K562 (cell line): ENCODE measurements at regions not wholly inside any gene's neighbourhood (a gene's known extent, or its start where the extent isn't known, plus 50 kb on each side); places are given as distances from the start of the nearest gene placed in this dataset.

Experiments used
- ATAC-seq: fragments of 200-7000 bp; cut with Tn5 transposase; 3 replicates; pipeline ENCODE4 v1.9.1; 2020; ENCODE audit warnings: moderate library complexity
- BruUV-seq: library from RNA; stranded (reverse); fragments of 400-500 nt; replicated peaks from 2 replicates; lab custom pipeline; 2021; lab: Mats Ljungman, UMichigan
- CTCF ChIA-PET: fragments of 300-600 bp; formaldehyde crosslinking; extraction: SDS; loops from one replicate; lab custom pipeline; 2021; ENCODE audit warnings: low intra/inter-chr PET ratio; lab: Yijun Ruan, JAX
- POLR2A ChIA-PET: fragments of 300-600, 350-650 bp; sonication (Branson Sonifier 250); formaldehyde crosslinking; extraction: SDS; loops from one replicate; lab custom pipeline; 2021; ENCODE audit warnings: antibody characterized with exemption, inconsistent platforms; lab: Yijun Ruan, JAX
- DNase-seq, 4 experiments: peaks; one replicate each; pipeline versions ENCODE4 v3.0.0 to v3.0.0-alpha.2; 2011 to 2018; ENCODE audit warnings: low spot score in 3 of 4, mixed read lengths in 3 of 4; ENCODE audit errors: extremely low read depth in 1 of 4
- FAIRE-seq: peaks from 2 replicates; lab custom pipeline; 2011; peaks lifted over from hg19 to GRCh38; lab: Jason Lieb, UNC
- H2AFZ ChIP-seq: 2 replicates; pipeline ENCODE4 v1.6.0; 2011; ENCODE audit warnings: low read depth, low read length, control low read depth, inconsistent platforms
- H3K27ac ChIP-seq: fragments of 200-600 bp; 3 replicates; pipeline ENCODE4 v1.8.0; 2011; ENCODE audit warnings: low read depth, mild to moderate bottlenecking, control low read depth, inconsistent platforms, low read length, moderate library complexity, mixed read lengths; ENCODE audit errors: extremely low read depth
- H3K27me3 ChIP-seq, 2 experiments: fragments of 300-600 bp in 1 of 2; 2 replicates in 1 of 2; 3 replicates in 1 of 2; pipeline versions ENCODE4 v1.6.0 to v1.8.0; 2011; ENCODE audit warnings: inconsistent platforms in 2 of 2, low read length in 2 of 2, mild to moderate bottlenecking in 1 of 2, mixed read lengths in 1 of 2, moderate library complexity in 1 of 2; ENCODE audit not compliant: control insufficient read depth in 2 of 2, insufficient read depth in 2 of 2
- H3K36me3 ChIP-seq: fragments of 300-600 bp; 3 replicates; pipeline ENCODE4 v1.8.0; 2011; ENCODE audit warnings: mild to moderate bottlenecking, low read length, inconsistent platforms; ENCODE audit not compliant: control insufficient read depth, insufficient read depth
- H3K4me1 ChIP-seq, 2 experiments: fragments of 200-600 bp in 1 of 2; replicated peaks in 1 of 2; 2 replicates in 1 of 2; 3 replicates in 1 of 2; pipeline versions ENCODE4 v1.5.1 to v1.8.0; 2011; ENCODE audit warnings: inconsistent platforms in 2 of 2, low read length in 2 of 2, mild to moderate bottlenecking in 1 of 2, mixed read lengths in 1 of 2, moderate library complexity in 1 of 2; ENCODE audit not compliant: control insufficient read depth in 2 of 2, insufficient read depth in 2 of 2
- H3K4me2 ChIP-seq: 2 replicates; pipeline ENCODE4 v1.6.1; 2011; ENCODE audit warnings: low read length, control low read depth, inconsistent platforms, mixed read lengths; ENCODE audit not compliant: insufficient read depth
- H3K4me3 ChIP-seq: fragments of 200-600 bp; sonication (generic), shearing (Covaris generic); 2 replicates; pipeline ENCODE4 v1.5.1; 2016; ENCODE audit warnings: control low read depth, inconsistent platforms
- H3K79me2 ChIP-seq: fragments of 200-600 bp; 3 replicates; pipeline ENCODE4 v1.8.0; 2011; ENCODE audit warnings: low read length, inconsistent platforms; ENCODE audit not compliant: control insufficient read depth, insufficient read depth
- H3K9ac ChIP-seq, 2 experiments: 2 replicates each; pipeline versions ENCODE4 v1.6.0 to v1.6.1; 2011; ENCODE audit warnings: low read depth in 2 of 2, low read length in 2 of 2, control low read depth in 1 of 2, inconsistent platforms in 1 of 2, mild to moderate bottlenecking in 1 of 2, mixed read lengths in 1 of 2; ENCODE audit not compliant: insufficient read depth in 1 of 2
- H3K9me1 ChIP-seq: one replicate; pipeline ENCODE4 v1.6.0; 2011; ENCODE audit warnings: inconsistent platforms, mild to moderate bottlenecking, low read length, moderate library complexity; ENCODE audit not compliant: control insufficient read depth, insufficient read depth
- H3K9me3 ChIP-seq: replicated peaks from 2 replicates; pipeline ENCODE4 v1.5.1; 2011; ENCODE audit warnings: low read depth, low read length, inconsistent platforms; ENCODE audit not compliant: control insufficient read depth, insufficient read depth
- H4K20me1 ChIP-seq: replicated peaks from 2 replicates; pipeline ENCODE4 v1.6.1; 2011; ENCODE audit warnings: low read length, inconsistent platforms, mixed read lengths; ENCODE audit not compliant: control insufficient read depth, insufficient read depth
- NFIC ChIP-seq: fragments of 450-650 bp; IDR thresholded peaks from 2 replicates; pipeline ENCODE4 v1.6.1; 2017; ENCODE audit warnings: mild to moderate bottlenecking, inconsistent platforms
- POLR3G ChIP-seq: IDR thresholded peaks from 2 replicates; pipeline ENCODE4 v1.6.1; 2011; ENCODE audit not compliant: insufficient read length, insufficient replicate concordance; ENCODE audit errors: extremely low read depth
- SMAD4 ChIP-seq: fragments of 250-450 bp; sonication (Bioruptor Pico); conservative IDR thresholded peaks from 2 replicates; pipeline ENCODE4 v1.8.0; 2021; ENCODE audit warnings: inconsistent platforms, mild to moderate bottlenecking, moderate library complexity
- WGBS: fragments of 100-300 bp; shearing (Covaris generic); methylation state at CpG from one replicate; pipeline ENCODE4 v1.1.6; 2016; ENCODE audit warnings: low coverage, mixed read lengths; ENCODE audit not compliant: insufficient coverage; ENCODE audit errors: missing lambda C conversion rate; 5-methylcytosine and 5-hydroxymethylcytosine counted together
- in situ Hi-C: fragments of 300-500 bp; cut with MboI; formaldehyde crosslinking; loops from 4 replicates; pipeline ENCODE4 v1.15.0; 2018; ENCODE audit warnings: inconsistent platforms, mixed read lengths
- intact Hi-C: fragments of 100-400 bp; cut with micrococcal nuclease; formaldehyde crosslinking; loops from 2 replicates; pipeline ENCODE4 v1.14.2; 2022
- TF ChIP-seq, protein P1 (sequence below): fragments of 450-650 bp; IDR thresholded peaks from 2 replicates; pipeline ENCODE4 v1.6.1; 2016; ENCODE audit warnings: low read depth

DNA sequence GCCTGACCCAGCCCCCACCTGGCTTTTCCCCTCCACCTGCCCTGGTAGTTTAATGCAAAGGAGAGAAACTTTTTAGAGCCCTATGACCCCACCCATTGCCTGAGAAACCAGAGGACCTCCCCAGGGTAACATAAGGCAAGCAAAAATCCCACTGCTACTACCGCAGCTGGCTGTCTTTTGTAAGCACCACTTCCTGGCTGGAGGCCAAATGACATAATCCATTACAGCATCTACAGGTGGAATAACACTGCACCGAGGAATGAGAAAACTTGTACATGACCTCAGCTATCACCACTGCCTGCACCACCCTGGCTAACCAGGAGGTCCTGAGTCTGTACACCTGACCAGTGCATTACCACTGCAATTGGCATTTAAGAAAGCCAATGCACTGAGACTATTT is 149.6 kb upstream of the GALNT5 start:
- Histone ChIP-seq H3K4me1 (no peaks in the 10 kb centered on the region), H3K9me1 (no peaks in the 10 kb centered on the region), H3K27me3 (no peaks in the 10 kb centered on the region), H4K20me1 (no peaks in the 10 kb centered on the region), H3K4me2 (no peak overlapping the region), H3K4me3 (no peak overlapping the region), H3K27ac (no peak overlapping the region), H3K9me3 (no peaks in the 10 kb centered on the region; the same call in 1 of the 2 replicates), H3K9ac (no peak overlapping the region), H3K36me3 (no peaks in the 10 kb centered on the region), H3K79me2 (no peaks in the 10 kb centered on the region), H2AFZ (no peak overlapping the region)
- FAIRE-seq (no peak), DNase-seq (no peak), ATAC-seq (no peak)
- no TSS peak for BruUV-seq
- CTCF ChIA-PET: no interaction called here
- 0% methylated on average over 2 of the region's 2 CpGs for WGBS
- in situ Hi-C loops (no loop called here), intact Hi-C loops (no loop called here)
- TF ChIP-seq, protein P1, sequence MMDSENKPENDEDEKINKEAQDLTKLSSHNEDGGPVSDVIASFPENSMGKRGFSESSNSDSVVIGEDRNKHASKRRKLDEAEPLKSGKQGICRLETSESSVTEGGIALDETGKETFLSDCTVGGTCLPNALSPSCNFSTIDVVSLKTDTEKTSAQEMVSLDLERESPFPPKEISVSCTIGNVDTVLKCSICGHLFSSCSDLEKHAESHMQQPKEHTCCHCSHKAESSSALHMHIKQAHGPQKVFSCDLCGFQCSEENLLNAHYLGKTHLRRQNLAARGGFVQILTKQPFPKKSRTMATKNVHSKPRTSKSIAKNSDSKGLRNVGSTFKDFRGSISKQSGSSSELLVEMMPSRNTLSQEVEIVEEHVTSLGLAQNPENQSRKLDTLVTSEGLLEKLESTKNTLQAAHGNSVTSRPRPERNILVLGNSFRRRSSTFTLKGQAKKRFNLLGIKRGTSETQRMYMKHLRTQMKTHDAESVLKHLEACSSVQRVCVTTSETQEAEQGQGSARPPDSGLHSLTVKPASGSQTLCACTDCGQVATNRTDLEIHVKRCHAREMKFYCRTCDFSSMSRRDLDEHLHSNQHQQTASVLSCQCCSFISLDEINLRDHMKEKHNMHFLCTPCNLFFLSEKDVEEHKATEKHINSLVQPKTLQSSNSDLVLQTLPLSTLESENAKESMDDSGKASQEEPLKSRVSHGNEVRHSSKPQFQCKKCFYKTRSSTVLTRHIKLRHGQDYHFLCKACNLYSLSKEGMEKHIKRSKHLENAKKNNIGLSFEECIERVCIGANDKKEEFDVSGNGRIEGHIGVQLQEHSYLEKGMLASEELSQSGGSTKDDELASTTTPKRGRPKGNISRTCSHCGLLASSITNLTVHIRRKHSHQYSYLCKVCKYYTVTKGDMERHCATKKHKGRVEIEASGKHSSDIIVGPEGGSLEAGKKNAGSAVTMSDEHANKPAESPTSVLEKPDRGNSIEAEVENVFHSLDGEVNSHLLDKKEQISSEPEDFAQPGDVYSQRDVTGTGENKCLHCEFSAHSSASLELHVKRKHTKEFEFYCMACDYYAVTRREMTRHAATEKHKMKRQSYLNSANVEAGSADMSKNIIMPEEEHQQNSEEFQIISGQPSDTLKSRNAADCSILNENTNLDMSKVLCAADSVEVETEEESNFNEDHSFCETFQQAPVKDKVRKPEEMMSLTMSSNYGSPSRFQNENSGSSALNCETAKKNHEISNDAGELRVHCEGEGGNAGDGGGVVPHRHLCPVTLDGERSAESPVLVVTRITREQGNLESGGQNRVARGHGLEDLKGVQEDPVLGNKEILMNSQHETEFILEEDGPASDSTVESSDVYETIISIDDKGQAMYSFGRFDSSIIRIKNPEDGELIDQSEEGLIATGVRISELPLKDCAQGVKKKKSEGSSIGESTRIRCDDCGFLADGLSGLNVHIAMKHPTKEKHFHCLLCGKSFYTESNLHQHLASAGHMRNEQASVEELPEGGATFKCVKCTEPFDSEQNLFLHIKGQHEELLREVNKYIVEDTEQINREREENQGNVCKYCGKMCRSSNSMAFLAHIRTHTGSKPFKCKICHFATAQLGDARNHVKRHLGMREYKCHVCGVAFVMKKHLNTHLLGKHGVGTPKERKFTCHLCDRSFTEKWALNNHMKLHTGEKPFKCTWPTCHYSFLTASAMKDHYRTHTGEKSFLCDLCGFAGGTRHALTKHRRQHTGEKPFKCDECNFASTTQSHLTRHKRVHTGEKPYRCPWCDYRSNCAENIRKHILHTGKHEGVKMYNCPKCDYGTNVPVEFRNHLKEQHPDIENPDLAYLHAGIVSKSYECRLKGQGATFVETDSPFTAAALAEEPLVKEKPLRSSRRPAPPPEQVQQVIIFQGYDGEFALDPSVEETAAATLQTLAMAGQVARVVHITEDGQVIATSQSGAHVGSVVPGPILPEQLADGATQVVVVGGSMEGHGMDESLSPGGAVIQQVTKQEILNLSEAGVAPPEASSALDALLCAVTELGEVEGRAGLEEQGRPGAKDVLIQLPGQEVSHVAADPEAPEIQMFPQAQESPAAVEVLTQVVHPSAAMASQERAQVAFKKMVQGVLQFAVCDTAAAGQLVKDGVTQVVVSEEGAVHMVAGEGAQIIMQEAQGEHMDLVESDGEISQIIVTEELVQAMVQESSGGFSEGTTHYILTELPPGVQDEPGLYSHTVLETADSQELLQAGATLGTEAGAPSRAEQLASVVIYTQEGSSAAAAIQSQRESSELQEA: no peak
- peak; percentile 66 for TF ChIP-seq NFIC
- TF ChIP-seq SMAD4 (CRISPR knock-in tag): no peak
- TF ChIP-seq POLR3G: no peak
- POLR2A ChIA-PET: no interaction called here
